Kasumi-1 (cell line): ENCODE measurements at regions not wholly inside any gene's neighbourhood (a gene's known extent, or its start where the extent isn't known, plus 50 kb on each side); places are given as distances from the start of the nearest gene placed in this dataset.

Experiments used
- DNase-seq, 2 experiments: peaks; one replicate each; lab custom pipeline; 2025; lab: John Stamatoyannopoulos, UW

- DNase-seq: no peak
Observed at GRCh38 chr4:151983854-151984253, 223.0 kb upstream of the GATB start.

GRCh38 chr4:151979819-151980218, 219.0 kb upstream of the GATB start:
- DNase-seq: no peak

- DNase-seq: no peak
Observed at GRCh38 chr4:151968643-151969042, 207.8 kb upstream of the GATB start.

- no peak for DNase-seq
Observed at GRCh38 chr4:151967074-151967473, 206.3 kb upstream of the GATB start.

- DNase-seq: no peak
Observed at GRCh38 chr4:151962138-151962823, 201.5 kb upstream of the GATB start.

- DNase-seq: no peak
Observed at GRCh38 chr4:151961456-151961855, 200.6 kb upstream of the GATB start.

- no peak for DNase-seq
Observed at GRCh38 chr4:151960449-151961230, 199.8 kb upstream of the GATB start.

- no peak for DNase-seq
Observed at GRCh38 chr4:151957153-151957552, 196.3 kb upstream of the GATB start.

GRCh38 chr4:151955721-151956380, 195.0 kb upstream of the GATB start:
- no peak for DNase-seq

- DNase-seq: no peak
Observed at GRCh38 chr4:151953795-151954372, 193.1 kb upstream of the GATB start.

GRCh38 chr4:151953312-151953711, 192.5 kb upstream of the GATB start:
- DNase-seq: no peak

- DNase-seq: no peak
Observed at GRCh38 chr4:151952711-151953254, 192.0 kb upstream of the GATB start.

- DNase-seq: no peak
Observed at GRCh38 chr4:151952137-151952536, 191.3 kb upstream of the GATB start.

GRCh38 chr4:151951671-151952050, 190.9 kb upstream of the GATB start:
- DNase-seq: no peak

- DNase-seq: no peak
Observed at GRCh38 chr4:151950993-151951670, 190.3 kb upstream of the GATB start.

GRCh38 chr4:151948351-151949016, 187.7 kb upstream of the GATB start:
- DNase-seq: no peak

GRCh38 chr4:151946718-151947117, 185.9 kb upstream of the GATB start:
- no peak for DNase-seq

GRCh38 chr4:151942971-151943370, 182.2 kb upstream of the GATB start:
- DNase-seq: no peak

- DNase-seq: peak in 1 of 2 experiments; percentile 2
Observed at GRCh38 chr4:151940926-151941617, 180.3 kb upstream of the GATB start.

- DNase-seq: no peak
Observed at GRCh38 chr4:151940291-151940690, 179.5 kb upstream of the GATB start.

- no peak for DNase-seq
Observed at GRCh38 chr4:151939670-151940069, 178.9 kb upstream of the GATB start.
